ENCODE measurements at regions not wholly inside any gene's neighbourhood (a gene's known extent, or its start where the extent isn't known, plus 50 kb on each side); places are given as distances from the start of the nearest gene placed in this dataset.

- ChIA-PET CTCF (no interaction called here), POLR2A (no interaction called here)
- Mint-ChIP-seq H3K36me3 (no peaks in the 10 kb centered on the region), H3K4me1 (no peaks in the 10 kb centered on the region), H3K4me3 (no peak overlapping the region), H3K27me3 (ENCODE audit: low read depth) (peaks cover 5% of the 10 kb centered on the region; the same call in 1 of the 2 replicates), H3K27ac (no peak overlapping the region), H3K9me3 (peaks cover 15% of the 10 kb centered on the region)
- DNase-seq (ENCODE audit: low spot score) (no peak), ATAC-seq (no peak)
- no peak for TF ChIP-seq EMX1 (CRISPR knock-in tag; IDR thresholded peaks at IDR 0.05)
- no peak for TF ChIP-seq ZMAT4 (CRISPR knock-in tag; IDR thresholded peaks at IDR 0.05)
- TF ChIP-seq USF1 (CRISPR knock-in tag; IDR thresholded peaks at IDR 0.05) = no peak
- TF ChIP-seq MAX (CRISPR knock-in tag; IDR thresholded peaks at IDR 0.05) = no peak
- TF ChIP-seq CREM (CRISPR knock-in tag; IDR thresholded peaks at IDR 0.05) = no peak
- TF ChIP-seq MLX (CRISPR knock-in tag; IDR thresholded peaks at IDR 0.05) = no peak
- no peak for TF ChIP-seq ESRRA (CRISPR knock-in tag; IDR thresholded peaks at IDR 0.05; ENCODE audit: borderline replicate concordance)
- TF ChIP-seq E2F5 (CRISPR knock-in tag; IDR thresholded peaks at IDR 0.05) = no peak
Measured at GRCh38 chr3:61463191-61463590, 98.2 kb upstream of the PTPRG start.

- Mint-ChIP-seq H3K4me3 (no peak overlapping the region), H3K27ac (no peak overlapping the region), H3K27me3 (ENCODE audit: low read depth) (peaks cover 5% of the 10 kb centered on the region; the same call in 1 of the 2 replicates), H3K36me3 (no peaks in the 10 kb centered on the region), H3K9me3 (peaks cover 9% of the 10 kb centered on the region), H3K4me1 (no peaks in the 10 kb centered on the region)
- POLR2A ChIA-PET = no interaction called here
- DNase-seq (ENCODE audit: low spot score) (no peak), ATAC-seq (no peak)
- CTCF ChIA-PET = interaction anchor here (1.6 kb wide), 1 partner anchor 66 kb away, joined by 4 read pairs; no protein-coding TSS in a partner anchor
- TF ChIP-seq ARID4B (CRISPR knock-in tag; IDR thresholded peaks at IDR 0.05; ENCODE audit: borderline replicate concordance) (no peak), CTCF (IDR thresholded peaks at IDR 0.05) (no peak), ZNF416 (CRISPR knock-in tag; IDR thresholded peaks at IDR 0.05) (no peak), NFYB (CRISPR knock-in tag; conservative IDR thresholded peaks at IDR 0.05; ENCODE audit: low read depth) (no peak), IRF2 (CRISPR knock-in tag; IDR thresholded peaks at IDR 0.05; ENCODE audit: borderline replicate concordance, low read depth) (no peak), ZBTB43 (CRISPR knock-in tag; IDR thresholded peaks at IDR 0.05) (no peak), NR2C2 (CRISPR knock-in tag; IDR thresholded peaks at IDR 0.05) (no peak), ZNF532 (CRISPR knock-in tag; IDR thresholded peaks at IDR 0.05; ENCODE audit: borderline replicate concordance) (no peak), CDX4 (CRISPR knock-in tag; IDR thresholded peaks at IDR 0.05; ENCODE audit: borderline replicate concordance) (no peak), TEAD4 (CRISPR knock-in tag; IDR thresholded peaks at IDR 0.05) (no peak)
Measured at GRCh38 chr3:61464518-61465140, 96.7 kb upstream of the PTPRG start.
